Stomach (tissue), 4 donors: ENCODE measurements at regions not wholly inside any gene's neighbourhood (a gene's known extent, or its start where the extent isn't known, plus 50 kb on each side); places are given as distances from the start of the nearest gene placed in this dataset.
"Not testable (repeated sequence)": the region's sequence is repeated elsewhere in the genome, so short reads cannot be mapped to it uniquely, and the experiment has no call there.

Experiments
- CTCF ChIP-seq, 7 experiments: fragments of 450-650 bp in 4 of 7; fragments of 200-600 bp in 3 of 7; sonication (generic) in 3 of 7; IDR thresholded peaks; one replicate each; pipeline ENCODE4 v1.5.1; 2016 to 2019; ENCODE audit warnings: antibody characterized with exemption in 7 of 7, control low read depth in 2 of 7, mild to moderate bottlenecking in 1 of 7
- EP300 ChIP-seq: sonication (generic); formaldehyde crosslinking; IDR thresholded peaks from one replicate; pipeline ENCODE4 v1.6.1; 2017; ENCODE audit warnings: antibody characterized with exemption
- POLR2A ChIP-seq, 4 donors: fragments of 450-650 bp; IDR thresholded peaks; one replicate each; pipeline ENCODE4 v1.6.1; 2016; ENCODE audit warnings: antibody characterized with exemption in 4 of 4, control low read depth in 2 of 4, mild to moderate bottlenecking in 1 of 4, moderate library complexity in 1 of 4

- TF ChIP-seq CTCF (IDR thresholded peaks at IDR 0.05); EP300; POLR2A (IDR thresholded peaks at IDR 0.05): not testable (repeated sequence)
Measured at GRCh38 chr9:119672763-119673162, 303.5 kb upstream of the BRINP1 start.
